ENCODE measurements at regions not wholly inside any gene's neighbourhood (a gene's known extent, or its start where the extent isn't known, plus 50 kb on each side); places are given as distances from the start of the nearest gene placed in this dataset.

DNA sequence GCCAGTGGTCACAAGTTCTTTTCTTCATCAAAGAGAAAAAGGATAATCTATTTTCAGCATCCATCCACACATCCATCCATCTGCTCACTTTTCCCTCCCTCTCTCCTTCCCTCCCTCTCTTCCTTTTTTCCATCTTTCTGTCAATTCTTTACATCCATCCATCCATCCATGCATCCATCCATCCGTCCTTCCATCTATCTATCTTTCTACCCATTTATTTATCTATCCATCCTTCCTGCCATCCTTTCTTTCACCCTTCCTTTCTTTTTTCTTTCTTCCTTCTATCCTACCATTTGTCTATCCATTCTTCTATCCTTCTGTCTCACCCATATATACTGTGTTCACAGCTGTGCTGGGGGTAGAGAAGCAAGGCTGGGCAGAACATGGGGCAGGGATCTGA is 212.4 kb upstream of the GALNT2 start:
- Mint-ChIP-seq H3K9me3 (ENCODE audit: unreplicated experiment) (no peaks in the 10 kb centered on the region), H3K4me1 (ENCODE audit: unreplicated experiment) (no peaks in the 10 kb centered on the region), H3K27me3 (ENCODE audit: unreplicated experiment) (no peaks in the 10 kb centered on the region), H3K36me3 (ENCODE audit: low read depth, unreplicated experiment) (no peaks in the 10 kb centered on the region), H3K4me3 (ENCODE audit: unreplicated experiment) (no peak overlapping the region), H3K27ac (ENCODE audit: unreplicated experiment) (no peak overlapping the region)
- no peak for DNase-seq (ENCODE audit: low spot score)
- TF ChIP-seq CTCF (IDR thresholded peaks at IDR 0.05; ENCODE audit: unreplicated experiment) = no peak

DNA sequence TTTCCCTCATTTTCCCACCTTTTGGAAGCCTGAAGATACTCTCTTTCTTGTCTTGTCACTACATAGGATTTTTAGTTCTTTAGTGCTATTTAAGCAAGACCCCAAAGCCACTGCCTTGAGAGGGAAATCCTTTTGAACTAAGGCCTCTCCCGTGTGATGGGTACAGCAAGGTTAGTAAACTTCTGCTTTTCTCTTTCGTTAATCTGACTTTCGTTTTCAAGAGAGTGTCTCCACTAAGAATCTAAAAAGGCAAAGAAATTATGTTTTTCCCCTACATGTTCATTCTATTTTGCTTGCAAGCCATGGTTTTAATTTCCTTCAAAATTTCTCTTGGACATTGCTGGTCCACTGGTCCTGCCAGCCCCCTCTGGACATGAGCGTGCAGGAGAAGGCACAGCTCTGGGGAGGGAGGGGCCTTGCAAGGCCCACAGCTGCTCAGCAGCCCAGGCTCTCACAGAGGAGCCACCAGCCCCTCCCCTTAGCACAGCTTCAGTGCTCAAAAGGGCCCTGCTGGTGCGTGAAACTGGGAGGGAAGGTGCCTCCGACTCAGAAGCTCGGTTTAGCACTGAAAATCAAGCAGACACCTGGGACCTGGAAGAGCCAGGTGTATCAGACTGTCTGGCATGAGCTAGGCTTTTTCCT is 210.9 kb upstream of the GALNT2 start:
- no peak for DNase-seq (ENCODE audit: low spot score)
- no peak overlapping the region for H3K27ac Mint-ChIP-seq (ENCODE audit: unreplicated experiment)
- H3K4me1 Mint-ChIP-seq (ENCODE audit: unreplicated experiment) = no peaks in the 10 kb centered on the region
- H3K27me3 Mint-ChIP-seq (ENCODE audit: unreplicated experiment) = no peaks in the 10 kb centered on the region
- TF ChIP-seq CTCF (IDR thresholded peaks at IDR 0.05; ENCODE audit: unreplicated experiment) = no peak
- no peak overlapping the region for H3K4me3 Mint-ChIP-seq (ENCODE audit: unreplicated experiment)
- no peaks in the 10 kb centered on the region for H3K36me3 Mint-ChIP-seq (ENCODE audit: low read depth, unreplicated experiment)
- H3K9me3 Mint-ChIP-seq (ENCODE audit: unreplicated experiment) = no peaks in the 10 kb centered on the region

- H3K4me3 Mint-ChIP-seq (ENCODE audit: unreplicated experiment) = no peak overlapping the region
- no peaks in the 10 kb centered on the region for H3K27me3 Mint-ChIP-seq (ENCODE audit: unreplicated experiment)
- no peak overlapping the region for H3K27ac Mint-ChIP-seq (ENCODE audit: unreplicated experiment)
- no peaks in the 10 kb centered on the region for H3K9me3 Mint-ChIP-seq (ENCODE audit: unreplicated experiment)
- H3K36me3 Mint-ChIP-seq (ENCODE audit: low read depth, unreplicated experiment) = no peaks in the 10 kb centered on the region
- TF ChIP-seq CTCF (IDR thresholded peaks at IDR 0.05; ENCODE audit: unreplicated experiment) = no peak
- no peaks in the 10 kb centered on the region for H3K4me1 Mint-ChIP-seq (ENCODE audit: unreplicated experiment)
- DNase-seq (ENCODE audit: low spot score) = no peak
Measured at GRCh38 chr1:229857585-229857984, 209.5 kb upstream of the GALNT2 start.

DNA sequence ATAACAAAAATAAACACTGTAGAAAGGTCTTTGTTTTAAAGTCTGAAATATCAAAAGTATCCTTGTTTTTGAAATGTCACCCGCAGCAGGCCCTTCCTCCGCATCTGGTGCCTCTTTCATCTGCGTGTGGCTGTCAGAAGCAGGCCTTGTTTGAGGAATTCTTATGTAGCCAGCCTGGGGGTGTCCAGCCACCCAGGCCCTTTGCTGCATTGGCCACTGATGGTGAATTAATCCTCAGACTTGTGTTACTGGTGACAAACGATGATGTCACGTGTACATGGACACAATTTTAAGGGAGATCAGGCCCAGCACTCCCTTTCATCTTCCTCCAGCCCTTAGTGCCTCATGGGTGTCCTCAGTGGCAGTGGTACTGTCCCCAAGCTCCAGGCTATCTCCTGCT is 208.0 kb upstream of the GALNT2 start:
- DNase-seq (ENCODE audit: low spot score) = no peak
- no peaks in the 10 kb centered on the region for H3K36me3 Mint-ChIP-seq (ENCODE audit: low read depth, unreplicated experiment)
- no peaks in the 10 kb centered on the region for H3K4me1 Mint-ChIP-seq (ENCODE audit: unreplicated experiment)
- no peak overlapping the region for H3K4me3 Mint-ChIP-seq (ENCODE audit: unreplicated experiment)
- TF ChIP-seq CTCF (IDR thresholded peaks at IDR 0.05; ENCODE audit: unreplicated experiment) = no peak
- no peak overlapping the region for H3K27ac Mint-ChIP-seq (ENCODE audit: unreplicated experiment)
- no peaks in the 10 kb centered on the region for H3K27me3 Mint-ChIP-seq (ENCODE audit: unreplicated experiment)
- no peaks in the 10 kb centered on the region for H3K9me3 Mint-ChIP-seq (ENCODE audit: unreplicated experiment)

- Mint-ChIP-seq H3K4me3 (ENCODE audit: unreplicated experiment) (no peak overlapping the region), H3K36me3 (ENCODE audit: low read depth, unreplicated experiment) (no peaks in the 10 kb centered on the region), H3K27ac (ENCODE audit: unreplicated experiment) (no peak overlapping the region), H3K9me3 (ENCODE audit: unreplicated experiment) (no peaks in the 10 kb centered on the region), H3K4me1 (ENCODE audit: unreplicated experiment) (no peaks in the 10 kb centered on the region), H3K27me3 (ENCODE audit: unreplicated experiment) (no peaks in the 10 kb centered on the region)
- DNase-seq (ENCODE audit: low spot score) = no peak
- no peak for TF ChIP-seq CTCF (IDR thresholded peaks at IDR 0.05; ENCODE audit: unreplicated experiment)
Measured at GRCh38 chr1:229860926-229861325, 206.1 kb upstream of the GALNT2 start.
